ENCODE measurements at regions not wholly inside any gene's neighbourhood (a gene's known extent, or its start where the extent isn't known, plus 50 kb on each side); places are given as distances from the start of the nearest gene placed in this dataset.

- TF ChIP-seq CTCF (conservative IDR thresholded peaks at IDR 0.05; ENCODE audit: low read length) (no peak), EZH2phosphoT487 (IDR thresholded peaks at IDR 0.05; ENCODE audit: borderline replicate concordance) (no peak)
Measured at GRCh38 chr11:122368796-122369195, 252.8 kb upstream of the BLID start.

All from Loucy (cell line).